ENCODE measurements at regions not wholly inside any gene's neighbourhood (a gene's known extent, or its start where the extent isn't known, plus 50 kb on each side); places are given as distances from the start of the nearest gene placed in this dataset.

- no peak for DNase-seq (ENCODE audit: low read depth, low spot score)
- H3K27ac ChIP-seq: no peak overlapping the region
These were observed 50.5 kb downstream of the PALM2AKAP2 start for GRCh38 chr9:109830545-109830944.

GRCh38 chr9:109831998-109832658, 52.1 kb downstream of the PALM2AKAP2 start:
- DNase-seq (ENCODE audit: low read depth, low spot score): no peak
- no peak overlapping the region for H3K27ac ChIP-seq

- no peak for DNase-seq (ENCODE audit: low read depth, low spot score)
- no peak overlapping the region for H3K27ac ChIP-seq
These were observed 54.9 kb downstream of the PALM2AKAP2 start for GRCh38 chr9:109834855-109835254.

GRCh38 chr9:109843641-109844040, 63.6 kb downstream of the PALM2AKAP2 start:
- no peak for DNase-seq (ENCODE audit: low read depth, low spot score)
- no peak overlapping the region for H3K27ac ChIP-seq

- H3K27ac ChIP-seq: no peak overlapping the region
- no peak for DNase-seq (ENCODE audit: low read depth, low spot score)
These were observed 65.2 kb downstream of the PALM2AKAP2 start for GRCh38 chr9:109845226-109845625.

GRCh38 chr9:109846776-109847175, 66.8 kb downstream of the PALM2AKAP2 start:
- H3K27ac ChIP-seq: no peak overlapping the region
- DNase-seq (ENCODE audit: low read depth, low spot score): no peak

- no peak for DNase-seq (ENCODE audit: low read depth, low spot score)
- no peak overlapping the region for H3K27ac ChIP-seq
These were observed 72.6 kb downstream of the PALM2AKAP2 start for GRCh38 chr9:109852556-109852955.

- H3K27ac ChIP-seq: no peak overlapping the region
- no peak for DNase-seq (ENCODE audit: low read depth, low spot score)
These were observed 75.5 kb downstream of the PALM2AKAP2 start for GRCh38 chr9:109855540-109855939.

- no peak for DNase-seq (ENCODE audit: low read depth, low spot score)
These were observed 76.8 kb downstream of the PALM2AKAP2 start for GRCh38 chr9:109856785-109857184.

GRCh38 chr9:109857336-109857735, 77.3 kb downstream of the PALM2AKAP2 start:
- no peak overlapping the region for H3K27ac ChIP-seq
- DNase-seq (ENCODE audit: low read depth, low spot score): no peak

More at GRCh38 chr9:109856785-109857184, 76.8 kb downstream of the PALM2AKAP2 start:
- H3K27ac ChIP-seq: no peak overlapping the region

- no peak overlapping the region for H3K27ac ChIP-seq
- no peak for DNase-seq (ENCODE audit: low read depth, low spot score)
These were observed 79.4 kb downstream of the PALM2AKAP2 start for GRCh38 chr9:109859447-109859846.

GRCh38 chr9:109860521-109860920, 80.5 kb downstream of the PALM2AKAP2 start:
- no peak for DNase-seq (ENCODE audit: low read depth, low spot score)
- H3K27ac ChIP-seq: no peak overlapping the region

GRCh38 chr9:109861499-109861898, 81.5 kb downstream of the PALM2AKAP2 start:
- no peak overlapping the region for H3K27ac ChIP-seq
- no peak for DNase-seq (ENCODE audit: low read depth, low spot score)

GRCh38 chr9:109861918-109862317, 81.9 kb downstream of the PALM2AKAP2 start:
- no peak for DNase-seq (ENCODE audit: low read depth, low spot score)

GRCh38 chr9:109862452-109862851, 82.5 kb downstream of the PALM2AKAP2 start:
- no peak for DNase-seq (ENCODE audit: low read depth, low spot score)
- no peak overlapping the region for H3K27ac ChIP-seq

More at GRCh38 chr9:109861918-109862317, 81.9 kb downstream of the PALM2AKAP2 start:
- no peak overlapping the region for H3K27ac ChIP-seq

GRCh38 chr9:109863961-109864360, 84.0 kb downstream of the PALM2AKAP2 start:
- no peak overlapping the region for H3K27ac ChIP-seq
- DNase-seq (ENCODE audit: low read depth, low spot score): no peak

GRCh38 chr9:109865521-109865920, 85.5 kb downstream of the PALM2AKAP2 start:
- no peak for DNase-seq (ENCODE audit: low read depth, low spot score)
- H3K27ac ChIP-seq: no peak overlapping the region

GRCh38 chr9:109868207-109868606, 88.2 kb downstream of the PALM2AKAP2 start:
- H3K27ac ChIP-seq: no peak overlapping the region
- no peak for DNase-seq (ENCODE audit: low read depth, low spot score)

GRCh38 chr9:109868722-109869121, 88.7 kb downstream of the PALM2AKAP2 start:
- DNase-seq (ENCODE audit: low read depth, low spot score): no peak
- no peak overlapping the region for H3K27ac ChIP-seq

- DNase-seq (ENCODE audit: low read depth, low spot score): no peak
- no peak overlapping the region for H3K27ac ChIP-seq
These were observed 90.4 kb downstream of the PALM2AKAP2 start for GRCh38 chr9:109870365-109870764.

GRCh38 chr9:109872901-109873300, 92.9 kb downstream of the PALM2AKAP2 start:
- no peak overlapping the region for H3K27ac ChIP-seq
- no peak for DNase-seq (ENCODE audit: low read depth, low spot score)

- DNase-seq (ENCODE audit: low read depth, low spot score): no peak
- no peak overlapping the region for H3K27ac ChIP-seq
These were observed 95.6 kb downstream of the PALM2AKAP2 start for GRCh38 chr9:109875495-109876129.
